ENCODE measurements at regions not wholly inside any gene's neighbourhood (a gene's known extent, or its start where the extent isn't known, plus 50 kb on each side); places are given as distances from the start of the nearest gene placed in this dataset.

- no peak for DNase-seq (ENCODE audit: extremely low read depth, low read depth)
Measured at GRCh38 chr7:87007038-87007437, 52.4 kb downstream of the ELAPOR2 start.

GRCh38 chr7:87004956-87005355, 54.5 kb downstream of the ELAPOR2 start:
- no peak for DNase-seq (ENCODE audit: extremely low read depth, low read depth)
- TF ChIP-seq CTCF (IDR thresholded peaks at IDR 0.05; ENCODE audit: low read depth, low read length) = no peak

More at GRCh38 chr7:87007038-87007437, 52.4 kb downstream of the ELAPOR2 start:
- TF ChIP-seq CTCF (IDR thresholded peaks at IDR 0.05; ENCODE audit: low read depth, low read length) = no peak

- no peak for TF ChIP-seq CTCF (IDR thresholded peaks at IDR 0.05; ENCODE audit: low read depth, low read length)
- no peak for DNase-seq (ENCODE audit: extremely low read depth, low read depth)
Measured at GRCh38 chr7:87003872-87004798, 55.3 kb downstream of the ELAPOR2 start.

- no peak for TF ChIP-seq CTCF (IDR thresholded peaks at IDR 0.05; ENCODE audit: low read depth, low read length)
- DNase-seq (ENCODE audit: extremely low read depth, low read depth) = no peak
Measured at GRCh38 chr7:87001214-87001613, 58.2 kb downstream of the ELAPOR2 start.

GRCh38 chr7:87000344-87000743, 59.1 kb downstream of the ELAPOR2 start:
- TF ChIP-seq CTCF (IDR thresholded peaks at IDR 0.05; ENCODE audit: low read depth, low read length) = no peak
- DNase-seq (ENCODE audit: extremely low read depth, low read depth) = no peak

- no peak for DNase-seq (ENCODE audit: extremely low read depth, low read depth)
- TF ChIP-seq CTCF (IDR thresholded peaks at IDR 0.05; ENCODE audit: low read depth, low read length) = no peak
Measured at GRCh38 chr7:86999750-87000149, 59.7 kb downstream of the ELAPOR2 start.

- TF ChIP-seq CTCF (IDR thresholded peaks at IDR 0.05; ENCODE audit: low read depth, low read length) = no peak
- no peak for DNase-seq (ENCODE audit: extremely low read depth, low read depth)
Measured at GRCh38 chr7:86995814-86996213, 63.6 kb downstream of the ELAPOR2 start.
